GM19468 (cell line): ENCODE measurements at regions not wholly inside any gene's neighbourhood (a gene's known extent, or its start where the extent isn't known, plus 50 kb on each side); places are given as distances from the start of the nearest gene placed in this dataset.

Source experiments
- ATAC-seq: cut with Tn5 transposase; IDR thresholded peaks from one replicate; pipeline ENCODE4 v1.9.1; 2021; ENCODE audit warnings: mild to moderate bottlenecking, moderate library complexity, moderate number of reproducible peaks; ENCODE audit not compliant: unreplicated experiment; ENCODE audit errors: extremely low read depth

DNA sequence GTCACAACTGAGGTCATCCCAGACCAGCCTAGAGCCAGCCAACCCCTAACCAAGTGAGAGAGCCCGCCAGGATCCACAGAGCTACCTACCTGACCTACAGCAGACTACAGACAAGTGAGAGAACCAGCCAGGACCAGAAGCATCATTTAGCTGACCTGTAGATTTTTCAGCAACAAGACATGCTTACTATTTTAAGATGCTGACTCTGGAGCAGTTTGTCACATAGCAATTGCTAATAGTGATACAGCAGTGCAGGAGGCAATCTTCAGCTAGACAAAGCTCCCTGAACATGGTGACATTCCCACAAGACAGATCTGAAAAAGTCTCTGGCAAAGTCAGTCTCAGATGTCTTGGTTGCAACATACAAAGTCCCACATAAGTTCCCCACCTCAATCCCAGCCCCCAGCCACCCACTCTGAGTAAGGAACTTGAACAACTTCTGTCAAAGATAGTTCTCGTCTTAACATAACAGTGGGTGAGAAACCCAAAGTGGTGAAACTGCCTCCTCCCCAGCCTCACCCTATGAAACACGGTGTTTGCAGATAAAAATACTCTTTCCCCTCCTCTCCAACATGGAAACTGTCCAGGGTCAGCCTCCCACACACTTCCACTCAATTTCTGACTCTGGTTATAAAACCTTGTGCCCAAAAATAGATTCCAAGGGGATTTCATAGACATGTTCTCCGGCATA is 120.3 kb upstream of the SLC6A11 start:
- no peak for ATAC-seq

DNA sequence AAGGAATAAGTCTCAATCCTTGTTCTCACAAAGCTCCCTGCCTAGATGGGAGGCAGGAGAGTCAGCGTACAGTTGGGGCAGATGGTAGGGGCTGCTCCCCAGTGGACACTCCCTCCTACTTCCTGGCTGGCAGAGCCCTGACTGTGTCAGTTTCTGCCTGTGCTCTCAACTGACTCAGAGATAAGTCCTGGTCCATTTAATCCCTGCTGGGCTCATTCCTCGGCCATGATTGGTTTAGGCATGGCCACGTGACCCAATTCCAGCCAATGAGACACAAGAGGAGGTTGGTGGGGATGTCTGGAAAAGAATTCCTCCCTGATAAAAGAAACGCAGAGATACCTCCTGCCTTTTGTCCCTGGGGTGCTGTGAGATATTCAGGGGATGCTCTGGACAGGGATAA is 118.1 kb upstream of the SLC6A11 start:
- no peak for ATAC-seq

DNA sequence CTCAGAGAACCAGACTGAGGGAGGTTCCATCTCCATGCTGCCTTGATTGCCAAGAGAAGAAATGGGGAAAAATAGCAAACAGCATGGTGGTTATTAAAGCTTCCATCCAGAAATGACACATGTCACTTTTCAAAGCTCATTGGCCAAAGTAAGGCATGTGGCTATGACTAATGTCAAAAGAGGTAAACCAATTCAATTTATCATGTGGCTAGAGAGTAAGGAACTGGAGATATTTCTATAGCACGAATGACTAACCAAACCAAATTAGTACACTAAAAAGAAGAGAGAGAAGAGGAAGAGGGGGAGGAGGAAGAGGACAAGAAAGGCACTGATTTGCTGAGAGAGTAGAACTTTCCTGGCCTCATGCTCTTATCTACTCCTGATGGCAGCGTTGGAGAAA is 115.2 kb upstream of the SLC6A11 start:
- ATAC-seq, result no peak

DNA sequence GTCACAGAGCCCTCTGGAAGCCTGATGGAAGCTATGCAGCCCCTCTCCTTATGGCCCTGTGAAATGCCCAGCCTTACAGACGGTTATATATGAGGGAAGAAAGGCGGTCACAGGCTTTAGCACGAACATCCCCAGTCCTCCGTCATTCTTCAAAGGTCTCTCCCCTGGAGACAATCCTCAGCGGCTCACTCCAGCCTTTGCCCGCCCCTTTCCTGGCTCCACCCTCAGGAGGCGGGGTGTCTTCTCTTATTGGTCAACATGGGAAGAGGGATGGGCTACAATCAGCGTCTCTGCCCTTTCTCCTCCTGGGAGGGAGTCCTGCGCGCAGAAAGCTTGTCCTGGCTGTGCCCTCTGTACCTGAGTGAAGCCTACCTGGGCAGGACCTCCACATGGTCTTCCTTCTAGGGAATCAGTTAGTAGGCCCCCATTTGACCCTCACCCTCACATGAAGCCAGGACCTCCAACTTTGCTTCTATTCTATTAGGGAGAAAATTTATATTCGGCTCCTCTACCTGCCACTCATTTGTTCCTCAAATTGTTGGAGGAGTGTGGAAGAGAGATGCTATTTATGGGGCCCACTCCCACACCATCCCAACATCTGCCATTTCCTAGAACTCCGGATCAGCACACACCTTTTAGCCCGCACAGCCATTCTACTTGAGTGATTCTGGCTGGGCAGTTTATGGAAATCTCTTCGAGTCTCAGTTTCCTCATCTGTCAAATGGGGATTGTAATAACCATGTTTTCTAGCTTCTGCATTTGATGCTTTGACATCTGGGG is 112.9 kb upstream of the SLC6A11 start:
- ATAC-seq, result no peak

DNA sequence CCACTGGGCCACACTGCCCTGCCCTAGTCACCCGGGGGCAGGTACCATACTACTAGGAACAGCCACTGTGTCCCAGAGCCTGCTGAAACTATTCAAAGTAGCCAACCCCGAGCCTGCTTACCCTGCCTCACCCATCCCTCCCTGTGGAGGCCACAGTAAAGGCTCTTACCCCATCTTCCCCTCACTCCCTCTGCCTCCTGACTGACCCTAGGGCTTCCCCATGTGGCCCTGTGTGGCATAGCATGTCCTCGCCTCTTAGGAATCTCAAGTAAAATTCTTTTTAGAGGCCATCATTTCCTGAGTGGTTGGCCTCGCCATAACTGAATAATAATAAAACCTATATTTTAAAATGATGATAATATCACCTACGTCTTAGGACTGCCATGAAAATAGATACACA is 112.2 kb upstream of the SLC6A11 start:
- no peak for ATAC-seq

DNA sequence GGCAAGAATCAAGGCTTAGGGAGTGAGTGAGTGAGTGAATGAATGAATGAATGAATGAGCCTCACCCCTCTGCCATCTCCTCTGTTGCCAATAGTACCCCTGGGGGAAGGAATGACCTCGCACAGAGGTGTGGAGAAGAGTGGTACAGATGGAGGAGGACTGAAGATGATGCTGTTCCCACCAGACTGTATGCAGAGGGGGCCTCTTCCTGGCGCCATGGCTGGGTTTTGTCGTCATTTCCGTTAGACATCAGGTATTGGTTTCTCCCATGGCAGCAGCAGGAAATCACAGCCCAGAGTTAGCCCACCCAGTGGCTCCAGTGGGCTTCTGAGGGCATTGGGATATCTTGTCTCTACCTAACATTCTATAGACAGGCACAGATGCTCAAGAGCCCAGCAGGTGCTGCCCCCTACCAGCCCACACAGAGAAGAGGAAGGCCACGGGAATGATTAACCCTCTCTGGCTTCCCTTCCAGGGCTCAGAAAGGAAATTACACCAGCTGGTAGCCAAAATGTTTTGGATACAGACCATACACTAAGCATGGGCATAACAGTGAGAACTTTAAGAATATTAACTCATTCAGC is 109.8 kb upstream of the SLC6A11 start:
- ATAC-seq, result no peak

DNA sequence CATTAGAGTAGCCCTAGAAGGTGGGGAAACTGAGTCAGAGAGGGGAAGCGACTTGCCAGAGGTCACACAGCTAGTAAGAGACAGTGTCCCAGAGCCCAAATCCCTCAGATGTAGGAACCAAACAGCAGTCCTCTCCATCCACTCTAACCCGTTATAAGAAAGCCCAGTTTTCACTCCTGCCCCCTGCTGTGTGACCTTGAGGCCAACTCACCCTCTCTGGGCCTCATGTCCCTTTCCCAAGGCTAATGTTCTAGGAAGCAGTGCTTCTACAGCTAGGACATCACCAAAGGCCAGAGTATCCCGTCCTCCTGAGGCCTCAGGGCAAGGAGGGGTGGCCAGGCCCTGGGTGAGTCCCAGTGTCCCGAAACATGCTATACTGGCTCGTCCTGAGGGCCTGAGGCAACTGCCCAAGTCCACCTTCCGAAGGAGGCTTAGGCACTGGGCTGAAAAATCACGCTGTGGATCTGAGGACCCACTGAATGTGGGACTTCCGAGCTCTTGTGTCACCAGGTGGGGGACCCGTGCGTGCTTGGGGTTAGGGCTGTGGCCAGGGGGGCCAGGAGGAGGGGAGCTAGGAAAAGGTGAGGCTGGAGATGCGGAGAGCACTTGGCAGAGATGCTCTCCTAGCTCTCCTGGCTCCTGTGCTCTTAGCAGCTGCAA is 109.2 kb upstream of the SLC6A11 start:
- ATAC-seq, result no peak

DNA sequence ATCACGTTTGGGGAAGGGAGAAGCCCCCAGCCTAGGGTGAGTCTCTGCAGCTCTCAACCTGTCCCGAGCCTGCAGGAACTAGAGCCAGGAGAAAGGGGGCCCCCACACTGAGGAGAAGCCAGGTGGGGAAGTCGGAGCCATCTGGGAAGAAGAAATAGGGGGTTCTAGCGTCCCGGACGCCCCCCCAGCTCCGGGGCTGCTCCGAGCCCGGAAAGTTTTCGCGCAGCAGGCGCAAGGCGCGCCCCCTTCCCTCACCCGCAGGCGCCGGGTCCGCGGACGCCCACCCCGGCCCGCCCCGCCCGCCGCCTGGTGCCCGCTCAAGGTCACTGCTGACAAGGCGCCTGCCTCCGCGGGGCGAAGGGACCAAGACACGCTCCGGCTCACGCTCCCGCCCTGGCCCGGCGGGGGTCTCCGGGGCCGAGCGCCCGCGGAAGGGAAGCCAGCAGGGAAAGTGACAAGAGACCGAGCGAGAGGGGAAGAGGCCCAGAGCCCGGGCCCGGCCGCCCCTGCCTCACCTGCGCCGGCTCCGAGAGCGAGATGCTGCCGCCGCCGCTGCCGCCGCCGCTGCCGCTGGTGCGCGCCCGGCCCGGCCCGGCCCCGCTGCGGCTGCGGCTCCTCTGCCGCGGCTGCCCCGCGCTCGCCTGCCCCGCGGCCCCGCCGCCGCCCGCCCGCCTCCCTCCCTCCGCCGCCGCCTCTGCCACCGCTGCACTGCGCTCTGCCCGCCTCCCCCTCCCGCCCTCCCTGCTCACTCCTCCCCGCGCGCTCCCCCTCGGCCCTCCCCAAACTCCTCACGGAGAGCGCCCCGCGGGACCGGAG is 108.4 kb upstream of the SLC6A11 start:
- ATAC-seq, result no peak

DNA sequence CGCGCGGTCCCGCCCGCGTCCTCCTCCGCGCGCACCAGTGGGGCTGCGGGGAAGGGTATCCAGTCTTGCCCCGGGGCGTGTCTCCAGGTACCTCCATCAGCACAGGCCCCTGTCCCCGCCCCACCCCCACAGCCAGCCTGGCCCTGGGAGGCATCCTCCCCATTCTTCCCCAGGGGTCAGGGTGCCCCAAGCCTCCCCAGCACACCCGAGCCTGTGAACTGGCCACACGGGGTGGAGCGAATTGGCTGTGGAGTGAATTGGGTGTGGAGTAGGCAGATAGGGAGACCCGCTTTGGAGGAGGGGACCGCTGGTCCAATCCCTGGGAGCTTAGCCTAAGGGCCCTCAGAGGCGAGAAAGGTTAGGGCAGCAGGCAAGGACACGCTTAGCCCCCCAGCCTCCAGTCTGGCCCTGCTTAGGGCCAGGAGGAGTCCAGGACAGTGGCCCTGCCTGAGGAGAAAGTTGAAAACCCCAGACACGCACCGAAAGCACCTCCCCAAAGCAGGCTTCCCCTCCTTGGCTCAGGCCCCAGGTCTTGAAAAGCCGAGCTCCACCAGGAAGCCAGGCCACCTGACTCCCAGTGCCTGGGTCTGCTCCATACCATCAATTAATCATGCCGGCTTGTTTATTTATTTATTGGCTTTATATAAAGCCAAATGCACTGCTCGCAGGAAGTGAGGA is 107.7 kb upstream of the SLC6A11 start:
- no peak for ATAC-seq

DNA sequence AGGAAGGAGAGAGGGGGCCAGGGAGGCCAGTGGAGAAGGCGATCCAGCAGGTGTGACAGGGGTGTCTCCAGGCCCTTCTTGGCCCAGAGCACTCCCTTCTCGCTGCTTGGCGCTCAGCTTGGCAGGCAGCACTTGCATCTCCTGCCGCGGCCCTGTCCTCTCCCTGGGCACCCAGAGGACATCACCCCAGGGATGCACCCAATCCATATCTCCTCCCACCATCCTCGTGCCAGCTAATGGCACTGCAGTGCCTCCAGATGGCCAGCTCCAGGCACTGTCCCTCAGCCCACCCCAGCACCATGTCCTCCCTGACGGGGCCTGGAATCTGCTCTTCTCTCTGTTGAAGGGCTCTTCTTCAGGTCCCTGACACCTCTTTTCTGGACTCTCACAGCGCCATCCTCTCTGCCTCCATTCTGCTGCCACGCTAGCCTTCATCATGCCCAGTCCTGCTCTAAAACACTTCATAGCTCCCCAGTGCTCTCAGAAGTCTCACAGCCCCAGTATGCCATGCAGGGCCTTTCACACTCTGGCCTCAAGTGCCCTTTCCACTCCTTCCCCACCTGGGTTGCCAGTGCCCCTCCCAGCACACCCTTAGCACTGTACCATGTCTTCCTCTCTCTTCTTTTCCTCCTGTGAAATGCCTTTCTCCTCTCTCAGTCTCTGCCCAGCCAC is 106.8 kb upstream of the SLC6A11 start:
- ATAC-seq, result no peak

DNA sequence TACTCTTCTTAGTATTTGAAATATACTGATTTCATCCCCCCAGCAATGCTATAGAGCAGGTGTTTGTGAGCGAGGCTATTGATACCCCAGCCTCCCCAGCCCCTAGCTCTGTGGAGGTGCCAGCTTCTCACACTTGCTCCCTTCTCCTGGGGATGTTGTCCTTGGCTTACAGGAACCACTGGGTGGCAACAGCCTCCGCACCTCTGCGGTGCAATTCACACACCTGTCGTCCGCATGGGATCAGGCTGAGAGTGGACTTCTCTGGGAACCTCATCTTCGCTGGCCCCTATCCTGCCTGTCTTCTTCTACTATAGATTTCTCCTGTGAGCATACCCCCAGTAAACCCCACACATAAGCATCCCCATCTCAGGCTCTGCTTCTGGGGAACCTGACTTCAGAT is 103.9 kb upstream of the SLC6A11 start:
- no peak for ATAC-seq

DNA sequence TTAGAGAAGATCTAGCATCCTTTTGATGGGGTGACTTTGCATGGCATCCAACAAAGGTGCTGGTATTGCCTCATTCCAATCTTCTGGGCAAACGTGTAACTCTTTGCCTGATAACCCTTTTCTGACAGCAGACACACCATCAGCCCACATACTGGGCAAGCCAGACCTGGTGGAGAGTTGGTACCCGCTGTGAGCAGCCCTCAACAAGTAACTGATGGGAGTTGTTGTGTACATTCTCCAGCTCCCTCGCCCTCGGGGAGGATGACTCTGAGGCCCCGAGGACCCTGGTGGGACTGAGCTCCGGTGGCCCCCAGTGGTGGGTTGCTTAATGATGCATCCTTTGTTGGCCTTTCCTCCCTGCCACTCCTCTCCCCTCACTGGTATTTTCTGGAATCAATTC is 102.4 kb upstream of the SLC6A11 start:
- no peak for ATAC-seq

DNA sequence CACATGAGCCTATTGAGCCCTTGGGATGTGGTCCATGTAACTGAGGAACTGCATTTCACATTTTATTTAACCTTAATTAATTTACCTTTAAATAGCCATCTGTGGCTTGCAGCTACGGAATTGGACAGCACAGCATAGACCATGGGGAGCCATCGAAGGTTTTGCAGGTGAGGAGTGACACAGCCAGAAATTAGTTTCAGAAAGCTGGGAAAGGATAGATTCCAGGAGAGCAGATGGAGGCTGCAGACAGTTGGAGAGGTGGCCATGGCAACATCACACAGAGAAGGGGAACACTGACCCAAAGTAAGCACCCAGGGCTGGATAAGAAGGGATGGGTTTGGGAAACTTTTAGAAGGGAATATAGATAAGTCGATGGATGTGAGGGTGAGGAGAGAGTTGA is 100.1 kb upstream of the SLC6A11 start:
- ATAC-seq, result no peak

DNA sequence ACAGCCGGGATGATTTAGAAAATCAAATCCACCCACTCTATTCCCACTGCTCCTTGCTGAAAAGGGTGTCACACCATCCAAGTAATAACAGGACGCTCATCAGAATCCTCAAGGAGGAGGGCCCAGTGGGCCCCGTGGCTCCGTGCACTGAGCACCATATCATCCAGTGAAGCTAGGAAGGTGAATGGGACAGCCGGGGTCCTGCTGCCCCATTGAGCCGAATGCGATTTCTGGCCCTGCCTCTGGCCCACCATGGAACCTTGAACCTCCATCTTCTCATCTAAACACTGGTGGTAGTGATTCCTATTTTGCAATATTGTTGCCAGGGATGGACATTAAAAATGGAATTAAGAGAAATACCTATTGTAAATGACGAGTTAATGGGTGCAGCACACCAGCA is 99.1 kb upstream of the SLC6A11 start:
- no peak for ATAC-seq

DNA sequence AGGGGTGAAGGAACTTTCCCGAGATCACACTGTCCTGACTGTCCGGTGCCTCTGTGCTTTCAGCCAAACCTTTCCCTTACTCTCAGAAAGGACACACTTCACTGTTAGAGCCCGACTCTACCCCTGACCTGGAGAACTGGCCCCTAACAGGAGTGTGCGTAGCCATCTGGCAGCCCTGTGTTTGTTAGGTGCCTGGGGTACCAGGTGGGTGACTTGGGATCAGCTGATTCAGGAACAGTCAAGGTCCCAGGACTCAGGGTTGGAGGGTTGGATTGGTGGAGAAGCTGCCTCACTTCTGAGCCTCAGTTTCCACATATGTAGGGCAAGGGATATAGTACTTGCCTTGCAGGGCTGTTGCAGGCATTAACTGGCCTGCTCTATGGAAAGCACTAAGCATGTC is 98.3 kb upstream of the SLC6A11 start:
- no peak for ATAC-seq

DNA sequence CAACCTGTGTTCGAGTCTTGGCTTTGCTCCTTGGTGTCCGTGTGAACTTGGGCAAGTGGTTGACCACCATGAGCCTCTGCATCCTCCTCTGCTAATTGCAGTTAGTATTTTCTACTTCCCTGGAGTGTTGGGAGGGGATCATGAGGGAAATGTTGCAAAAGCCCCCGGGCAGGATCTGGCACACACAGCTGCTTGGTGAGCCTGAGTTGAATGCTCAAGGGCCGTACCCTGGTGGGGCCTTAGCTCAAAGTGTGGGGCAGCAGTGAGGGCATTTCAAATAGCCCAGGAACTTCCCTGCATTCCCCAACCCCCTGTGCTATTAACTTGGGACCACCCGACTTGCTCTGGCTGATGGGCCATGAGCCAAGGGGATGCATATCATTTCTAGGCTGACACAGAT is 94.9 kb upstream of the SLC6A11 start:
- ATAC-seq, result no peak

DNA sequence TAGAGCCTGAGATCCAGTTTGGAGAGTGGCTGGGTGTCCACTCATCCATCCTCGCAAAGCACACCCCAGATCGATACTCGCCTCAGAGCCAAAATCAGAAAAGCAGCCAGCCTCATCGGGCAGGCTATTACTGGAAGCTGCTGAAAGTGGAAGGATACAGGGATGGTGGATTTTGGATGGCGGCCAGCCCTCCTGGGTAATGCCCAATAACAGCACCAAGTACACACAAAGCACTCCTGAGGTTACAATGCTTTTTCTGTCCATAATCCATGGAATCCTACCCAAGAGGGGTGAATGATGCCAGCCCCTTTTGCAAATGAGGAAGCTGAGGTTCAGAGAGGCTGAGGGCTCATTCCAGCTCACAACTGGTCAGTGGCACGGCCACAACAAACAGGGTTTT is 93.1 kb upstream of the SLC6A11 start:
- no peak for ATAC-seq

DNA sequence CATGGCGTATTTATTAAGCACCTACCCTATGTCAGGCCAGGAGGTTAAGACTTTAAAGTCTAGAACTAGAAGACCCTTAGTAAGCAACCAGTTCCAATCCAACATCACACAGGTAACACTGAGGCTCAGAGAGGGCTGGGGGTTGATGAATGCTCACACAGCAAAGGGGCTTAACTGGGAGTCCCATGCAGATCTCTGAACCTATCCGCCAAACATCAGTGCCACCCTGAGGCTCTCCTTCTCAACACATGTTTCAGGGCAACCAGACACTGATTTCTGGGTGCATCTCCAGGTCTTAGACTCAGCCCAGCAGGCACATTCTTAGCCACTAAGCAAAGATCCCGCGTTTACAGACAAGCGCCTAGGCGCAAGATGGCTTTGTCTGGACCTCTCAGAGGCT is 92.0 kb upstream of the SLC6A11 start:
- ATAC-seq, result no peak

DNA sequence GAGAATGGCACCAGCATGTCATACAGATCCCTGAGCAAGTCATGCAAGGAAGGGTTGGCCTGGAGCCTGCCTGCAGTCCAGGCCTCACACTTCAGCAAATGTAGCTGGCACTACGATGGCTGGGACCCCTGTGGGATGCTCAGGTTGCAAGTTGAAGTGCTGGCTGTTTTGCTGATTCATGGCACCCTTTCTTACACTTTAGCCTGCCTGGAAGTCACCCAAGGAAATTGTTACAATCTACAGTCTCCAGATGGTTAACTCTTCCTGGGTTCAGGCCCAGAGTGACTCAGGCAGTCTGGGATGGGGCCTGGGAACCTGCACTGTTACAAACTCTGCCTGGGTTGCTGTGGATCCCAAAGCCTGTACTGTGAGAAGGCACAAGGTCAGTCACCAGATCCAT is 91.0 kb upstream of the SLC6A11 start:
- ATAC-seq, result no peak
